Left lung (tissue), 4 donors: ENCODE measurements at regions not wholly inside any gene's neighbourhood (a gene's known extent, or its start where the extent isn't known, plus 50 kb on each side); places are given as distances from the start of the nearest gene placed in this dataset.

Experiments
- ATAC-seq: fragments of 200-7000 bp; cut with Tn5 transposase; one replicate; pipeline ENCODE4 v1.9.1; 2020; ENCODE audit warnings: moderate library complexity
- DNase-seq, 4 donors: peaks; one replicate each; pipeline ENCODE4 v3.0.0-alpha.2; 2013 to 2020
- H3K27ac ChIP-seq, 2 donors: fragments of 200-600 bp; sonication (generic) in 1 of 2; one replicate each; pipeline versions ENCODE4 v1.5.0 to v1.8.0; 2020 to 2021
- H3K27me3 ChIP-seq, 2 donors: fragments of 200-600 bp; sonication (generic) in 1 of 2; one replicate each; pipeline versions ENCODE4 v1.5.0 to v1.8.0; 2020 to 2021
- H3K36me3 ChIP-seq, 2 donors: fragments of 200-600 bp; sonication (generic) in 1 of 2; one replicate each; pipeline versions ENCODE4 v1.5.0 to v1.8.0; 2020 to 2021
- H3K4me1 ChIP-seq, 2 donors: fragments of 200-600 bp; one replicate each; pipeline ENCODE4 v1.8.0; 2021
- H3K4me3 ChIP-seq, 2 donors: fragments of 200-600 bp; sonication (generic) in 1 of 2; one replicate each; pipeline versions ENCODE4 v1.5.0 to v1.8.0; 2020 to 2021; ENCODE audit warnings: mild to moderate bottlenecking in 1 of 2
- H3K9me3 ChIP-seq, 2 donors: fragments of 200-600 bp; sonication (generic) in 1 of 2; one replicate each; pipeline versions ENCODE4 v1.5.0 to v1.8.0; 2020 to 2021
- CTCF ChIP-seq, 2 donors: fragments of 200-600 bp; sonication (generic) in 1 of 2; IDR thresholded peaks; one replicate each; pipeline versions ENCODE4 v1.5.0 to v1.8.0; 2021; ENCODE audit warnings: antibody characterized with exemption in 2 of 2
- intact Hi-C, 2 donors: fragments of 100-400 bp; cut with DNase I; formaldehyde crosslinking; loops; one replicate each; pipeline versions ENCODE4 v1.11.2 to v1.14.2; 2022
- donor health status: DM: no; HTN: yes; CAD: no.
- donor health status: DM: no; HTN: no; CAD: no.

DNA sequence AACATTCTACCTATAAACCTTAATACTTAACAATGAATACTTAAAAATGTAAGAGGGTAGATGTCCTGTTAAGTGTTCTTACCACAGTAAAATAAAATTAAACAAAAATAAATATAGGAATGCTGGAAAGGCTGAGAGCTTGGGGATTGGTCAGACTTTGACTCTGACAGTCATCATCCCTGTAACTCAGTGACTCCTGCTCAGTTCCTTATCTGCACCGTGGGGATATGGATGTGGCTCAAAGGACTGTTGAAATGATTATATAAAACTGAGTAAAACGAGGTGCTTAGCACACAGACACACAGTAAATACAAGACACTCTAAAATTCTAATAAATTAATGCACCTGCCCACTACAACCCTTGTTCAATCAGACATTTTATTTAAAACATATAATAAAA is 338.6 kb downstream of the TMEM114 start:
- peaks cover 0 to 5% of the 10 kb centered on the region in 2 donors for H3K27me3 ChIP-seq
- H3K4me3 ChIP-seq, result no peak overlapping the region
- no peak overlapping the region for H3K27ac ChIP-seq
- H3K9me3 ChIP-seq, result no peaks in the 10 kb centered on the region
- H3K36me3 ChIP-seq, result no peaks in the 10 kb centered on the region
- ATAC-seq, result no peak
- no peaks in the 10 kb centered on the region for H3K4me1 ChIP-seq
- DNase-seq, result no peak
- no peak for TF ChIP-seq CTCF (IDR thresholded peaks at IDR 0.05)
- intact Hi-C loops, result no loop called here

- no peaks in the 10 kb centered on the region for H3K4me1 ChIP-seq
- no peaks in the 10 kb centered on the region for H3K9me3 ChIP-seq
- H3K27ac ChIP-seq, result no peak overlapping the region
- no peaks in the 10 kb centered on the region for H3K36me3 ChIP-seq
- no peak for TF ChIP-seq CTCF (IDR thresholded peaks at IDR 0.05)
- ATAC-seq (no peak), DNase-seq (no peak)
- intact Hi-C loops, result no loop called here
- H3K27me3 ChIP-seq, result peaks cover 0 to 5% of the 10 kb centered on the region in 2 donors
- H3K4me3 ChIP-seq, result no peak overlapping the region
Observed at GRCh38 chr16:8251298-8251697, 339.0 kb downstream of the TMEM114 start.

DNA sequence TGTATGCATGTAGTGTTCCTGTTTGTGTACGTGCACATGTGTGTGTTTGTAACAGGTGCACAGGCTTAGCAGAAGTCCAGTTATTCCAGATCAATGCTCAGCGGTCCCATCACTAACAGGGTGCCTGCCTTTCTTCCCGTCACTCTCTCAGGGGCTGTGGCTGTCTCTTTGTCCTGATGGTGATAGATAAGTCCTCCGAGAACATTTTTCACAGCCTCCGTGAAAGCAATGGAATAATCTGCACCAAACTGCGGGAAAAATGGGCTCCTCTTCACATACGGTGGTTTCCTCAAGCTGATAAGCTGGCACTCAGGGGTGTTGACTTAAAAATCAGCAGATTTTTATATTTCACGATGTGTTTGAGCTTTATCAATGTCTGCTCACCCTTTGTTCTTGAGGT is 342.3 kb downstream of the TMEM114 start:
- ATAC-seq (no peak), DNase-seq (no peak)
- Histone ChIP-seq H3K27me3 (peaks cover 0 to 5% of the 10 kb centered on the region in 2 donors), H3K36me3 (no peaks in the 10 kb centered on the region), H3K4me3 (no peak overlapping the region), H3K27ac (no peak overlapping the region), H3K4me1 (no peaks in the 10 kb centered on the region), H3K9me3 (no peaks in the 10 kb centered on the region)
- intact Hi-C loops, result no loop called here
- TF ChIP-seq CTCF (IDR thresholded peaks at IDR 0.05), result no peak

DNA sequence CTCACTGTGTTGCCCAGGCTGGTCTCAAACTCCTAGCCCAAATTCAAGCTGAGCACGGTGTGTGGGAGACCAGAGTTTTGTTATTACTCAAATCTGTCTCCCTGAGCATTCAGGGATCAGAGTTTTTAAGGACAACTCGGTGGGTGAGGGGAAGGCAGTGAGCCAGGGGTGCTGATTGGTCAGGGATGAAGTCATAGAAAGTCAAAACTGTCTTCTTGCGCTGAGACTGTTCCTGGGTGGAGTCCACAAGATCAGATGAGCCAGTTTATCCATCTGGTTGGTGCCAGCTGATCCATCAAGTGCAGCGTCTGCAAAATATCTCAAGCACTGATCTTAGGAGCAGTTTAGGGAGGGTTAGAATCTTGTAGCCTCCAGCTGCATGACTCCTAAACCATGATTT is 346.3 kb downstream of the TMEM114 start:
- DNase-seq, result no peak
- intact Hi-C loops, result no loop called here
- ATAC-seq, result no peak

GRCh38 chr16:8241408-8241807 is 348.9 kb downstream of the TMEM114 start:
- no peak for DNase-seq
- intact Hi-C loops, result no loop called here
- no peak overlapping the region for H3K4me3 ChIP-seq
- no peak for ATAC-seq
- H3K36me3 ChIP-seq, result no peaks in the 10 kb centered on the region
- H3K27me3 ChIP-seq, result no peaks in the 10 kb centered on the region
- no peaks in the 10 kb centered on the region for H3K9me3 ChIP-seq
- no peak overlapping the region for H3K27ac ChIP-seq
- no peaks in the 10 kb centered on the region for H3K4me1 ChIP-seq
- TF ChIP-seq CTCF (IDR thresholded peaks at IDR 0.05), result no peak

More for the DNA sequence above, 346.3 kb downstream of the TMEM114 start:
- Histone ChIP-seq H3K4me1 (no peaks in the 10 kb centered on the region), H3K27me3 (peaks cover 0 to 5% of the 10 kb centered on the region in 2 donors), H3K36me3 (no peaks in the 10 kb centered on the region), H3K9me3 (no peaks in the 10 kb centered on the region), H3K4me3 (no peak overlapping the region), H3K27ac (no peak overlapping the region)
- TF ChIP-seq CTCF (IDR thresholded peaks at IDR 0.05), result no peak
